WTC11 (cell line): ENCODE measurements at regions not wholly inside any gene's neighbourhood (a gene's known extent, or its start where the extent isn't known, plus 50 kb on each side); places are given as distances from the start of the nearest gene placed in this dataset.

Experiments
- ATF1 ChIP-seq: sonication (generic); formaldehyde crosslinking; IDR thresholded peaks from 2 replicates; pipeline ENCODE4 v1.8.1; 2023; ENCODE audit warnings: mild to moderate bottlenecking, moderate library complexity, missing genetic modification reagents
- E2F4 ChIP-seq: sonication (generic); formaldehyde crosslinking; IDR thresholded peaks from 2 replicates; pipeline ENCODE4 v1.8.1; 2022; ENCODE audit warnings: low read depth, mild to moderate bottlenecking, moderate library complexity, missing genetic modification reagents, borderline replicate concordance
- TF ChIP-seq, protein P1 (sequence below): fragments of 200-600 bp; IDR thresholded peaks from 2 replicates; pipeline ENCODE4 v1.8.0; 2022; ENCODE audit warnings: antibody characterized with exemption
- TF ChIP-seq, protein P2 (sequence below): sonication (generic); formaldehyde crosslinking; conservative IDR thresholded peaks from 2 replicates; pipeline ENCODE4 v1.8.1; 2023; ENCODE audit warnings: mild to moderate bottlenecking, low read depth, missing genetic modification reagents, moderate library complexity

DNA sequence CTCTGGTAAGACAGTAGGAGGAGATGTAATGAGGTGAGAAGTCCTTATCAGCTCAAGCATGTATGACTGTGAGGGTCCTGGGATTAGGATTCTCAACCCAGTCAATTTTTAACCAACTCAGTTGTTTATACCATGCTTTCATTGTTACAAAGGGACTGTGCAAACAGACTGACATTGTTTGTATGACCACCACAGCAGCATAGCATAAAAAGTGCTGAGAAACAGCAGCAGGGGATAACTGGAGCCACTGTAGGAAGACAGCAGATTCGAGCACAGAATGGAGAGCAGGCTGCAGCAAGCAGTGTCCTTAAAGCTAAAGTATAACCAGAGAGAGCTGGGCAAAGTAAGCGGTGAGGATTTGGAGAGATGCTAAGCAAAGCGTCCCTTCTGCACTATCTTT lies 829.5 kb downstream of the REEP3 start:
- TF ChIP-seq, protein P1, sequence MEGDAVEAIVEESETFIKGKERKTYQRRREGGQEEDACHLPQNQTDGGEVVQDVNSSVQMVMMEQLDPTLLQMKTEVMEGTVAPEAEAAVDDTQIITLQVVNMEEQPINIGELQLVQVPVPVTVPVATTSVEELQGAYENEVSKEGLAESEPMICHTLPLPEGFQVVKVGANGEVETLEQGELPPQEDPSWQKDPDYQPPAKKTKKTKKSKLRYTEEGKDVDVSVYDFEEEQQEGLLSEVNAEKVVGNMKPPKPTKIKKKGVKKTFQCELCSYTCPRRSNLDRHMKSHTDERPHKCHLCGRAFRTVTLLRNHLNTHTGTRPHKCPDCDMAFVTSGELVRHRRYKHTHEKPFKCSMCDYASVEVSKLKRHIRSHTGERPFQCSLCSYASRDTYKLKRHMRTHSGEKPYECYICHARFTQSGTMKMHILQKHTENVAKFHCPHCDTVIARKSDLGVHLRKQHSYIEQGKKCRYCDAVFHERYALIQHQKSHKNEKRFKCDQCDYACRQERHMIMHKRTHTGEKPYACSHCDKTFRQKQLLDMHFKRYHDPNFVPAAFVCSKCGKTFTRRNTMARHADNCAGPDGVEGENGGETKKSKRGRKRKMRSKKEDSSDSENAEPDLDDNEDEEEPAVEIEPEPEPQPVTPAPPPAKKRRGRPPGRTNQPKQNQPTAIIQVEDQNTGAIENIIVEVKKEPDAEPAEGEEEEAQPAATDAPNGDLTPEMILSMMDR = no peak
- TF ChIP-seq, protein P2, sequence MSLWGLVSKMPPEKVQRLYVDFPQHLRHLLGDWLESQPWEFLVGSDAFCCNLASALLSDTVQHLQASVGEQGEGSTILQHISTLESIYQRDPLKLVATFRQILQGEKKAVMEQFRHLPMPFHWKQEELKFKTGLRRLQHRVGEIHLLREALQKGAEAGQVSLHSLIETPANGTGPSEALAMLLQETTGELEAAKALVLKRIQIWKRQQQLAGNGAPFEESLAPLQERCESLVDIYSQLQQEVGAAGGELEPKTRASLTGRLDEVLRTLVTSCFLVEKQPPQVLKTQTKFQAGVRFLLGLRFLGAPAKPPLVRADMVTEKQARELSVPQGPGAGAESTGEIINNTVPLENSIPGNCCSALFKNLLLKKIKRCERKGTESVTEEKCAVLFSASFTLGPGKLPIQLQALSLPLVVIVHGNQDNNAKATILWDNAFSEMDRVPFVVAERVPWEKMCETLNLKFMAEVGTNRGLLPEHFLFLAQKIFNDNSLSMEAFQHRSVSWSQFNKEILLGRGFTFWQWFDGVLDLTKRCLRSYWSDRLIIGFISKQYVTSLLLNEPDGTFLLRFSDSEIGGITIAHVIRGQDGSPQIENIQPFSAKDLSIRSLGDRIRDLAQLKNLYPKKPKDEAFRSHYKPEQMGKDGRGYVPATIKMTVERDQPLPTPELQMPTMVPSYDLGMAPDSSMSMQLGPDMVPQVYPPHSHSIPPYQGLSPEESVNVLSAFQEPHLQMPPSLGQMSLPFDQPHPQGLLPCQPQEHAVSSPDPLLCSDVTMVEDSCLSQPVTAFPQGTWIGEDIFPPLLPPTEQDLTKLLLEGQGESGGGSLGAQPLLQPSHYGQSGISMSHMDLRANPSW (CRISPR knock-in tag) = no peak
- TF ChIP-seq ATF1 (CRISPR knock-in tag) = no peak
- TF ChIP-seq E2F4 (CRISPR knock-in tag) = no peak
